Rectal smooth muscle tissue (tissue), 1 donor: ENCODE measurements at regions not wholly inside any gene's neighbourhood (a gene's known extent, or its start where the extent isn't known, plus 50 kb on each side); places are given as distances from the start of the nearest gene placed in this dataset.

Source experiments
- H3K27ac ChIP-seq: one replicate; pipeline ENCODE4 v1.7.0; 2013; ENCODE audit warnings: low read depth, low read length, inconsistent platforms
- H3K27me3 ChIP-seq: one replicate; pipeline ENCODE4 v1.7.0; 2013; ENCODE audit warnings: low read length; ENCODE audit not compliant: control insufficient read depth, insufficient read depth
- H3K36me3 ChIP-seq: one replicate; pipeline ENCODE4 v1.7.0; 2013; ENCODE audit warnings: low read length; ENCODE audit not compliant: control insufficient read depth, insufficient read depth
- H3K4me1 ChIP-seq: one replicate; pipeline ENCODE4 v1.7.0; 2013; ENCODE audit warnings: low read length; ENCODE audit not compliant: control insufficient read depth, insufficient read depth
- H3K4me3 ChIP-seq: one replicate; pipeline ENCODE4 v1.7.0; 2013; ENCODE audit warnings: low read length
- H3K9ac ChIP-seq: one replicate; pipeline ENCODE4 v1.7.0; 2013; ENCODE audit warnings: low read length

DNA sequence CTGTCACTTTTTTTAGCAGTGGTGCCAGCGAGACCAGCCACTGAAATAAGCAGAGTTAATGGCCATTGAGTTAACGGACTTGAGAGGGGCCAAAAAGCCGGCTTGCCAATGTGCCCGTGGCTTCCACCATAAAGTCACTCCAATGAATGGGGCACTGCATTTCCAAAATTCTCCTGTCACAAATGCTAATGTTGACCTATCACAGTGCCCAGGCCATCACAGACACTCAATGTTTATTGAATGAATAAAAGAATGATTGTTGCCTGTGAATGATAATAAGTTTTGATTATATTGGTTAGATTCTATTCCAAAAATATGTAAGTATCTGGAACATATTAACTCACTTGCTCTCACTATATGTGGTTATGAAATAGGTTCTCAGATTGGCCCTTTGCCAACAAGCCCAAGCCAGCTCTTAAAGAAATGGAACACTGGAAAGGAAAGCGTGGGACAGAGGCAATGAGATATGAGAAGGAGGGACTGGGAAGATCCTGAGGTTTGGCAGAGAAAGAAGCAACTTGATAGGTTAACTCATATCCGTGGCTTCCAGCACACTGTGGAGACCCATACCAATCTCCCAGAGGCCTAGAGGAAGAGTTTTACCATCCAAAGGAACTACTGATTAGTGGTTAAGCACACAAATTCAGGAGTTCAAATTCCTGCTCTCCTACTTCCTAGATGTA is 108.7 kb downstream of the BTG1 start:
- no peaks in the 10 kb centered on the region for H3K36me3 ChIP-seq
- H3K4me1 ChIP-seq, result peaks cover 12% of the 10 kb centered on the region
- no peak overlapping the region for H3K4me3 ChIP-seq
- no peaks in the 10 kb centered on the region for H3K27me3 ChIP-seq
- no peak overlapping the region for H3K27ac ChIP-seq
- no peak overlapping the region for H3K9ac ChIP-seq

DNA sequence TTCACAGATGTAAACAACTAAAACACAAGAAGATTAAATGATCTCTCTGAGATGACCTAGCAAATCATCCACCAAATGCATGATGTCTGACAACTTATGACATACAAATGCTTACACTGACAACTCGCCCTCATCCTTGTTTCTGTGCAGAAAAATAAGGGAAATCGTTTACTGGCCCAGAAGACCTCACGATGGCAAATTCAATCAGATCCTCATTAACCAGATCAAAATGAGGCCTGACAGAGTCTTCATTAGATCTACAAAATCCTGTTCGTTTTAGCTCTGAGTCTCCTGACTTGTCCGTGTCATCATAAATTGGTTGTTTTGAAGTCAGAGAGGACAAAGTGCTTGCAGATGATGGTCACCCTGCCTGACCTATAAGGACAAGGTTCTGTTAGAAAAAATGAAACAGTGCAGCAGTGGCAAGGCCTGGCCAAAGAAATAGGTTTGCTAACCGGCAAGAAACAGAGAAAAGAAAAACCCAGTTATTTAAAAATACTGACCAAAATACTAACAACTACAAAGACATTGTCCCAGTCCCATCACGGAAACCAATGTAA is 109.5 kb downstream of the BTG1 start:
- no peak overlapping the region for H3K27ac ChIP-seq
- H3K4me3 ChIP-seq, result no peak overlapping the region

DNA sequence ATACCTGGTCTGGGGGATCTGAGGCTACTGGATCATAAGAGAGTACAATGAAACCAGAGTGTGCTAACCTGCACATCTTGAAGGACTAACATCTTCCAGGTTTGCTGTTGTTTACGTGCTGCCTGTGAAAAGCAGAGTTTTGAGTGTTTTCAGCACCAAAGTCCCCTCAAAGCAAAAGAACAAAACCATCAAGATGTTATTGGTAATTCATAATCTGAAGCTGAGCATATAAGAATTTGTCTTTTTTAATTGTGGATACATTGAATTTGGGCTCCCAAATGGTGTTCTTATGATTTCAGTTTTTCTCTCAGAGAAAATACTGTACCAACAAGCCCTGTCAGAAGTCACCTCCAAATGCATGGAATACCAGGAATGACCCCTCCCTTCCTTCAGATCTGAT is 110.2 kb downstream of the BTG1 start:
- peak overlapping the region; percentile 68 for H3K4me3 ChIP-seq
- no peak overlapping the region for H3K9ac ChIP-seq
- H3K27ac ChIP-seq, result no peak overlapping the region
- no peaks in the 10 kb centered on the region for H3K27me3 ChIP-seq
- peaks cover 14% of the 10 kb centered on the region for H3K4me1 ChIP-seq
- no peaks in the 10 kb centered on the region for H3K36me3 ChIP-seq

More for the DNA sequence above, 109.5 kb downstream of the BTG1 start:
- H3K4me1 ChIP-seq, result peaks cover 12% of the 10 kb centered on the region
- H3K9ac ChIP-seq, result no peak overlapping the region
- no peaks in the 10 kb centered on the region for H3K36me3 ChIP-seq
- H3K27me3 ChIP-seq, result no peaks in the 10 kb centered on the region

DNA sequence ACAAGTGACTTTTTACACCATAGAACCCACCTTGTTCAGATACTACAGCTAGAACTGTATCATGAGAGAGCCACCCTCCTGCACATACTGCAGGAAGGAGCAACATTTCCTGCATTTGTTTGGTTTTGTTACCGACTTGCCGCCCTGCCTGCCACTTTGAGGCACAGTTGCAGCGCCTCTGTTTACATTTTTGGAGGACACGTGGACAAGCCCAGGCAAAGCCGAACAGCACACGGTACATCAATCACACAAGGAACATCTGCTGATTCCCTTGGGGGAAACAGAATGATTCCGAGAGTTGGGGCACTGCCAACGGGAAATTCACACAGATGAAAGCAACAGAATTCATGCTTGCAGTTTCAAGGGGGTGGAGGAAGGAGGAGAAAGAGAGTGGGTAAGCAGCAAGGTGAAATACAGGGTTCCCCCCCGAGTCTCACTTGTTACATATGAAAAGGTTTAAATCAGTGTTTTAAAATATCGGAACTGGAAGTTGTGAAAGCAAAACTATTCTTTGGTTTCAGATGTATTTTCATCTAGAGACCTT is 110.7 kb downstream of the BTG1 start:
- H3K9ac ChIP-seq, result peak overlapping the region; percentile 36
- H3K4me1 ChIP-seq, result peaks cover 19% of the 10 kb centered on the region
- no peaks in the 10 kb centered on the region for H3K27me3 ChIP-seq
- H3K4me3 ChIP-seq, result peak overlapping the region; percentile 68
- peak overlapping the region; percentile 51 for H3K27ac ChIP-seq
- H3K36me3 ChIP-seq, result no peaks in the 10 kb centered on the region

DNA sequence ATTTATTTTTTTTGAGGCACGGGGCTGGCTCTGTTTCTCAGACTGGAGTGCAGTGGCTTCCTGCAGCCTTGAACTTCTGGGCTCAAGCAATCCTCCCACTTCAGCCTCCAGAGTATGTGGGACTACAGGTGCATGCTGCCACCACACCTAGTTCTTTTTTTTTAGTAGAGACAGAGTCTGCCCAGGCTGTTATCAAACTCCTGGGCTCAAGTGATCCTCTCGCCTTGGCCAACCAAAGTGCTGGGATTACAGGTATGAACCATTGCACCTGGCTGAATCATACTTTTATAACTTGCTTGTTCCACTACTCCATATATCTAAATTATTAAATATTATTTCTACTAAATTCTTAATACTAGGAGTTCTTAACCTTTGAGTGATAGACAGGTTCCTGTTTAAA is 111.6 kb downstream of the BTG1 start:
- H3K4me3 ChIP-seq, result no peak overlapping the region
- H3K27ac ChIP-seq, result no peak overlapping the region
- H3K9ac ChIP-seq, result no peak overlapping the region
- H3K27me3 ChIP-seq, result no peaks in the 10 kb centered on the region
- H3K4me1 ChIP-seq, result peaks cover 22% of the 10 kb centered on the region
- no peaks in the 10 kb centered on the region for H3K36me3 ChIP-seq

DNA sequence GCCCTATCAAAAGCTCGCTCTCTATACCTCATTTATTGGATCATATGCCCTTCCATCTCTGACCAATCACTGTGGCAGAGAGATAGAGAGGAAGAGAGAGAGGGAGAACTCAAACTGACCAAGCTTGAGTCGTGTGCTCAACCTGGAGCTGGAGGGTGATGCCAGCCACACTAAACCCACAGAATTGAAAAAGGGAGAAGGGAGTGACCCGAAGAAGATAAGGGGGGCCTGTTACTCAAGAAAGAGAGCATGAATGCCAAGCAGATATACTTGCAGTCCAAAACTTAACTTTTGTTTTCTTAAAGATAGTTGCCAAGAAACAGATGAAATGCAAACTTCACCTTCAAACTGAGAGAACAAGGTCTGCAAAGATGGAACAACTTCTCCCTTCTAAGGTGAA is 112.7 kb downstream of the BTG1 start:
- H3K27me3 ChIP-seq, result no peaks in the 10 kb centered on the region
- no peak overlapping the region for H3K9ac ChIP-seq
- peaks cover 28% of the 10 kb centered on the region for H3K4me1 ChIP-seq
- H3K4me3 ChIP-seq, result no peak overlapping the region
- H3K36me3 ChIP-seq, result no peaks in the 10 kb centered on the region
- no peak overlapping the region for H3K27ac ChIP-seq

DNA sequence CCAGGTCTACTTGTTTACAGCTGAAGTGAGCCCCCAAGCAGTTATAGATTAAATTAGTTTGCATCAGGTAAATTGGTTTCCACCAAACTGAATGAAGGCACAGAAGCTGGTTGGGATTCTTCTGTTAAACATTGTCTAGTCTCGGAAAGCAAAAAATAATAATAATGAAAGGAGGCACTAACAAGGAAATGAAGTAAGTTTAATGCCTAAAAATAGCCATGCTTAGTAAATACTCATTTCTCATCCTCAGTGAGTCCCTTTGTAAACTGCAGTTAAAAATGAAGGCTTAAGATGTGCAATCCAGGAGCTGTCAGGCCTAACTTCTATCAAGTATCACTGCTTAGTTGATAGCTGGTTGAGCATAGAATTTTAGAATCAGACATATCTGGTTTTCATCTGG is 113.5 kb downstream of the BTG1 start:
- Histone ChIP-seq H3K36me3 (no peaks in the 10 kb centered on the region), H3K4me3 (no peak overlapping the region), H3K27ac (peak overlapping the region; percentile 6), H3K27me3 (no peaks in the 10 kb centered on the region), H3K9ac (no peak overlapping the region), H3K4me1 (peaks cover 36% of the 10 kb centered on the region)

DNA sequence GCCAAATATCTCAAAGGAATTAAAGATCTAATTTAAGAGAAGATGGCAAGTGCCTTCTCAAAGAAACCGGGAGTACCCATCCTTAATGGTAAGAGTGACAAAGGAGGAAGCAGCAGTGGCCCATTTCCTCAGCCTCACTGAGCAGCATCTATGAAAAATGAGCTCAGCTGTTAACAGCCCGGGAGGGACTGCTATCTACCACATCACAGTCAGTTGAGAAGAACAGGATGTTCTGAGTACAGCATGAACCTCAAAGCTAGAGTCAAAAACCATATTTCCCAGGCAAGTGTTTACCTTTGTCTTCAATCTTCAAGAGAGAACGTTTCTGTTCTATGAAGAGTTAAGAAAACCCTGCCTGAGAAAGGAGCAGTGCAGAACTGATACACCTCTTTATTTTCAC is 115.0 kb downstream of the BTG1 start:
- H3K4me1 ChIP-seq, result peaks cover 33% of the 10 kb centered on the region
- no peaks in the 10 kb centered on the region for H3K36me3 ChIP-seq
- H3K27ac ChIP-seq, result peak overlapping the region; percentile 84
- H3K4me3 ChIP-seq, result no peak overlapping the region
- no peaks in the 10 kb centered on the region for H3K27me3 ChIP-seq
- no peak overlapping the region for H3K9ac ChIP-seq

DNA sequence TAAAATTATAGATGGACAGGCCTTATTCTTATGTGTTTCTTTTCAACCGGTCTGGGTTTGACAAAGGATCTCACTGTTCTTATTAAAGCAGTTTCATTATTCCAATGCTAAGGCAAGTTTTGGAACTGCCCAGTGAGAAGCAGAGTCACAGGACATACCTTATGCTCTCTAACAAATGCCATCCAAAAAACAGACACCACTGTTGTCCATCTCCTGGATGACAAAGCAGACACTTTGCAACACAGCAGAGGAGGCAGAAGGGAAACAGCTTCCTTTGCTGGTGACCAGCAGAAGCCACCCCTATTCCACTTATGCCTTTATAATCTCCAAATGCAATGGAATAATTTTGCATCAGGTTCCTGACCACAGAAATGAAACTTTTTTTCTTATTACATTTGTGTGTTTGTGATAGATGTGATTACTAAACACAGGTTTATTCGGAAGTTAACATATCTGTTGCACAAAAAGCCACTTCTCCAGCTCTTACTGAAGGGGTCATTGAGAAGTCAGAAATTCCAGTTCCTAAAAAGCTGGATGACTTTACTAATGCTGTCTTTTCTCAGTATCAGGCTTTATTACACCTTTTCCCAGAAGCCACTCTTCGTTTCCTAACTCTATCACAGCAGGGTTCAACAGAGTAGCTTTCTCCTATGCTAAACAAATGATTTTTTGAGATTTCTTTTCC is 115.6 kb downstream of the BTG1 start:
- peaks cover 29% of the 10 kb centered on the region for H3K4me1 ChIP-seq
- H3K9ac ChIP-seq, result no peak overlapping the region
- H3K27ac ChIP-seq, result peak overlapping the region; percentile 84
- H3K36me3 ChIP-seq, result no peaks in the 10 kb centered on the region
- no peaks in the 10 kb centered on the region for H3K27me3 ChIP-seq
- no peak overlapping the region for H3K4me3 ChIP-seq

DNA sequence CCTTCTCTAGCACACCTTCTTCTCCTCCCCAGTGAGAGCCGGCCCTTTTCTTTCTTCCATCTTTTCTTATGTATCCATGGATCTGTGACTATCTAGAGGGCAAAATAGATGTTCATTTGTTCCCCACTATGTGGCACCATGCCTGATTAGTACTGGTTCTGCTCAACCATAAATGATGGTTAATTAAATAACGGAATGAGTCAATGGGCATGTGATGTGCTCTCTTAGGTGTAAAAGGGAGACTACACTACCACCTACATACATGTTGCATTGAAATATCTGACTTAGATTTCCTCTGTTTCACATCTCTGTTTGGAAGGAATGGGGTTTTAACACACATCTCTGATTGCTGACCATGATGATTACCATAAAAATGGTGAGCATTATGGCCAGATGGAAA is 116.5 kb downstream of the BTG1 start:
- Histone ChIP-seq H3K36me3 (no peaks in the 10 kb centered on the region), H3K27me3 (no peaks in the 10 kb centered on the region), H3K4me1 (peaks cover 24% of the 10 kb centered on the region), H3K4me3 (no peak overlapping the region), H3K27ac (peak overlapping the region; percentile 84), H3K9ac (no peak overlapping the region)

DNA sequence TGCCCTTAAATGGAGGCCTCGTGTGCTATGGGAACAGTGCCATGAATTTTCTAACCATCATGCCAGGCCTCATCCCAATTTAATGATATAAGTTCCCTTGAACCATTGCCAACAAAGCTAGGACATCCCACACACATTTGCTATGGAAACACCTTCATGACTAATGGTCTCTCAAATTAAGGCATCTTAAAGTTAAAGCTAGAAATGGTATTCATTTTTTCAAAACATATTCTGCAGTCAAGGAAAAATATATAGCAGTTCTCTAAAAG is 117.3 kb downstream of the BTG1 start:
- H3K27me3 ChIP-seq, result no peaks in the 10 kb centered on the region
- H3K4me1 ChIP-seq, result peaks cover 24% of the 10 kb centered on the region
- H3K27ac ChIP-seq, result peak overlapping the region; percentile 84
- no peak overlapping the region for H3K9ac ChIP-seq
- H3K36me3 ChIP-seq, result no peaks in the 10 kb centered on the region
- no peak overlapping the region for H3K4me3 ChIP-seq

DNA sequence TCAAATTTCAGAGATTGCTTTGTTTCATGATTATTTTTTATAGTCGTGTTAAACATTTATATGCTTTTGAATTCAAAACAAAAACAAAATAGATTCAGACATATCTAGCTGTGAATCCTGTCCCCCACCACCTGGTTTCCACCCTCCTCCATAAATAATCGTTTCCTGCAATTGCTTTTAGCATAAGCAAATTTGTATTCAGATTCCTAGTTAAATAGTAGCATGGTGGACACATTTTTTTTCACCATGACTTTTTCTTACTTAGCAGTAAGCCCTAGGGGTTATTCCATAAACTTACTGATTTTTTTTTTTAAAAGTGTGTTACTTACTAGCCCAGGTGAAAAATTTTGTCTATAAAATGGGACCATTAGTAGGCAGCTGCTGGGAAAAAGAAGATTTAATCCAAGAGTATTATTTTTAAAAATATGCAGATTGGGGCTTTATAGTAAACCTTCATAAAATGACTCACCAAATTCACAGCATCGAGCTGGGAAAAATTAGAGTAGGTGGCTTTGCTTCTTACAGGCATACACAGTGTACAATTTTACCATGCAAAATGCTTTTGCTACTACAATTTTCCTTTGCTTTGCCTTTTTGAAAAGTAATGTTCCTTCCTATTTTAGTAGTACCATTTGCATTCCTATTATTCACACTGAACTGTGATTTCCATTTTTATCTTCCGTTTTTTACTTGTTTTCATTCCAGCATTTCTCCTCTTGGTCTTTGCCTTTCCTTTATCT is 117.8 kb downstream of the BTG1 start:
- Histone ChIP-seq H3K9ac (no peak overlapping the region), H3K4me1 (peaks cover 24% of the 10 kb centered on the region), H3K36me3 (no peaks in the 10 kb centered on the region), H3K27me3 (no peaks in the 10 kb centered on the region), H3K4me3 (no peak overlapping the region), H3K27ac (peak overlapping the region; percentile 84)
